Coronary artery (tissue), 2 donors: ENCODE measurements at regions not wholly inside any gene's neighbourhood (a gene's known extent, or its start where the extent isn't known, plus 50 kb on each side); places are given as distances from the start of the nearest gene placed in this dataset.

Experiments used
- DNase-seq: peaks from one replicate; pipeline ENCODE4 v3.0.0-alpha.2; 2017; ENCODE audit warnings: low spot score
- H3K27ac ChIP-seq, 2 donors: fragments of 200-600 bp; sonication (generic); one replicate each; pipeline ENCODE4 v1.5.1; 2016 to 2019
- H3K4me3 ChIP-seq: fragments of 200-600 bp; sonication (generic); 2 replicates; pipeline ENCODE4 v1.5.1; 2016; ENCODE audit warnings: mild to moderate bottlenecking, moderate library complexity
- CTCF ChIP-seq: fragments of 200-600 bp; sonication (generic); IDR thresholded peaks from one replicate; pipeline ENCODE4 v1.5.1; 2019; ENCODE audit warnings: antibody characterized with exemption

- no peak overlapping the region for H3K27ac ChIP-seq
- H3K4me3 ChIP-seq = no peak overlapping the region
- no peak for DNase-seq
- TF ChIP-seq CTCF = no peak
Measured at GRCh38 chr6:90456001-90456400, 130.9 kb downstream of the MAP3K7 start.

GRCh38 chr6:90454836-90455427 lies 131.9 kb downstream of the MAP3K7 start:
- DNase-seq = no peak
- H3K4me3 ChIP-seq = no peak overlapping the region
- no peak for TF ChIP-seq CTCF

GRCh38 chr6:90450268-90450953 lies 136.5 kb downstream of the MAP3K7 start:
- no peak overlapping the region for H3K27ac ChIP-seq
- DNase-seq = no peak
- H3K4me3 ChIP-seq = no peak overlapping the region
- no peak for TF ChIP-seq CTCF

More at GRCh38 chr6:90454836-90455427, 131.9 kb downstream of the MAP3K7 start:
- no peak overlapping the region for H3K27ac ChIP-seq

- no peak for TF ChIP-seq CTCF
- Histone ChIP-seq H3K4me3 (no peak overlapping the region), H3K27ac (no peak overlapping the region)
- no peak for DNase-seq
Measured at GRCh38 chr6:90449311-90449710, 137.6 kb downstream of the MAP3K7 start.

- no peak for TF ChIP-seq CTCF
- Histone ChIP-seq H3K27ac (no peak overlapping the region), H3K4me3 (no peak overlapping the region)
- DNase-seq = no peak
Measured at GRCh38 chr6:90448836-90449235, 138.0 kb downstream of the MAP3K7 start.

GRCh38 chr6:90446164-90446563 lies 140.7 kb downstream of the MAP3K7 start:
- Histone ChIP-seq H3K4me3 (no peak overlapping the region), H3K27ac (no peak overlapping the region)
- DNase-seq = no peak
- TF ChIP-seq CTCF = no peak

- DNase-seq = no peak
- TF ChIP-seq CTCF = no peak
- H3K4me3 ChIP-seq = no peak overlapping the region
- H3K27ac ChIP-seq = no peak overlapping the region
Measured at GRCh38 chr6:90445533-90446108, 141.3 kb downstream of the MAP3K7 start.
